ENCODE measurements at regions not wholly inside any gene's neighbourhood (a gene's known extent, or its start where the extent isn't known, plus 50 kb on each side); places are given as distances from the start of the nearest gene placed in this dataset.

DNA sequence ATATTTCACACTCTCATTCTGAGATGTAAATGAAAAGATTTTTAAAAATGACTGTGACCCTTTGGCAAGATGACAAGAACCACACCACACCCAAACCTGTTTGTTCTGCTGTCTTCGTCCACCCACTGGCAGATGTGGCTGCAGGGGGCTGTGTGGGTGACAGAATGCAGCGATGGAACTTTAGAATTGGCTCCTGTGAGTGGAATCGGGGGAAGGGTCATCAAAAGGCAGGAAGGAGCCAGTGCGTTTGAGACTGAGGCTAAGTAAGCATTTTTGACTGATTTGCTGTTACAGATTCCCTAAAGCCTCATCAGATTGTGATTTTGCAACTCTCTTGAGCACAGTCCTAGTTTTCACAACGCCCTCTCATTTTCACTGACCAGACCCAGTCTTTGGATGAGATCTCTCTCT, 111.2 kb upstream of the ADGRL2 start:
- no peak overlapping the region for H3K4me3 Mint-ChIP-seq
- H3K4me1 Mint-ChIP-seq (ENCODE audit: low read depth), result no peaks in the 10 kb centered on the region
- POLR2A ChIA-PET, result no interaction called here
- H3K4me3 ChIP-seq (ENCODE audit: low read length), result no peak overlapping the region
- TF ChIP-seq, protein P1, sequence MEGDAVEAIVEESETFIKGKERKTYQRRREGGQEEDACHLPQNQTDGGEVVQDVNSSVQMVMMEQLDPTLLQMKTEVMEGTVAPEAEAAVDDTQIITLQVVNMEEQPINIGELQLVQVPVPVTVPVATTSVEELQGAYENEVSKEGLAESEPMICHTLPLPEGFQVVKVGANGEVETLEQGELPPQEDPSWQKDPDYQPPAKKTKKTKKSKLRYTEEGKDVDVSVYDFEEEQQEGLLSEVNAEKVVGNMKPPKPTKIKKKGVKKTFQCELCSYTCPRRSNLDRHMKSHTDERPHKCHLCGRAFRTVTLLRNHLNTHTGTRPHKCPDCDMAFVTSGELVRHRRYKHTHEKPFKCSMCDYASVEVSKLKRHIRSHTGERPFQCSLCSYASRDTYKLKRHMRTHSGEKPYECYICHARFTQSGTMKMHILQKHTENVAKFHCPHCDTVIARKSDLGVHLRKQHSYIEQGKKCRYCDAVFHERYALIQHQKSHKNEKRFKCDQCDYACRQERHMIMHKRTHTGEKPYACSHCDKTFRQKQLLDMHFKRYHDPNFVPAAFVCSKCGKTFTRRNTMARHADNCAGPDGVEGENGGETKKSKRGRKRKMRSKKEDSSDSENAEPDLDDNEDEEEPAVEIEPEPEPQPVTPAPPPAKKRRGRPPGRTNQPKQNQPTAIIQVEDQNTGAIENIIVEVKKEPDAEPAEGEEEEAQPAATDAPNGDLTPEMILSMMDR (IDR thresholded peaks at IDR 0.05), result no peak
- H3K27ac Mint-ChIP-seq, result no peak overlapping the region
- no peak overlapping the region for H3K27ac ChIP-seq (ENCODE audit: low read depth in 1 of 2, low read length in 2 of 2)
- no peaks in the 10 kb centered on the region for H3K36me3 ChIP-seq (ENCODE audit: insufficient read depth, low read length)
- peaks cover 13% of the 10 kb centered on the region for H3K9me3 Mint-ChIP-seq
- no peaks in the 10 kb centered on the region for H3K9me3 ChIP-seq (ENCODE audit: control insufficient read depth in 1 of 2, insufficient read depth in 1 of 2, low read length in 2 of 2)
- no peaks in the 10 kb centered on the region for H3K27me3 ChIP-seq (ENCODE audit: control insufficient read depth in 1 of 2, insufficient read depth in 2 of 2, low read length in 2 of 2)
- H3K36me3 Mint-ChIP-seq (ENCODE audit: low read depth), result no peaks in the 10 kb centered on the region
- CTCF ChIA-PET, result no interaction called here
- intact Hi-C loops (cut with DNase I, micrococcal nuclease), result no loop called here
- H3K4me1 ChIP-seq (ENCODE audit: insufficient read depth, low read length), result no peaks in the 10 kb centered on the region
- no peaks in the 10 kb centered on the region for H3K27me3 Mint-ChIP-seq
- DNase-seq, result no peak
- ATAC-seq (ENCODE audit: poor library complexity), result no peak

DNA sequence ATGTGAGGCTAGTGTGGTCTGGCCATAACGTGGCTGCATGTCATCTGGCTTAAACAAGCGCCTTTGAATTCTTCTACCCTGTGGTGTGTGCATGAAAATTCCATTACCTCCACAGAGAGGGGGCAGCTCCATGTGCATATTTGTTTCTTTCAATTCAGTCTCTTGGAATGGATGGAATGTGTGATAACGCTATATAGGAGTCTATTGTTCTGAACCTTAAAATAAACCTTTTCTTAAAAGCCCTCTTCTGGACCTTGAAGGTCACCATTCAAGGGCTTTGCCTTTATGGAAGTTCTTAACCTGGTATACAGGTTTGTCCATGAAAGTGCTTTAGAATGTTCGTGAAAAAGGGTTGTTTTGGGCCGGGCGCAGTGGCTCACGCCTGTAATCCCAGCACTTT, 118.2 kb upstream of the ADGRL2 start:
- Histone ChIP-seq H3K27ac (ENCODE audit: low read depth in 1 of 2, low read length in 2 of 2) (no peak overlapping the region), H3K36me3 (ENCODE audit: insufficient read depth, low read length) (no peaks in the 10 kb centered on the region), H3K9me3 (ENCODE audit: control insufficient read depth in 1 of 2, insufficient read depth in 1 of 2, low read length in 2 of 2) (peaks cover 0 to 3% of the 10 kb centered on the region in 2 experiments), H3K4me3 (ENCODE audit: low read length) (no peak overlapping the region), H3K4me1 (ENCODE audit: insufficient read depth, low read length) (no peaks in the 10 kb centered on the region), H3K27me3 (ENCODE audit: control insufficient read depth in 1 of 2, insufficient read depth in 2 of 2, low read length in 2 of 2) (no peaks in the 10 kb centered on the region)
- DNase-seq (no peak), ATAC-seq (ENCODE audit: poor library complexity) (no peak)
- H3K27me3 Mint-ChIP-seq, result no peaks in the 10 kb centered on the region
- ChIA-PET POLR2A (no interaction called here), CTCF (no interaction called here)
- H3K9me3 Mint-ChIP-seq, result peaks cover 17% of the 10 kb centered on the region
- intact Hi-C loops (cut with DNase I, micrococcal nuclease), result no loop called here
- H3K36me3 Mint-ChIP-seq (ENCODE audit: low read depth), result no peaks in the 10 kb centered on the region
- TF ChIP-seq, protein P1 (IDR thresholded peaks at IDR 0.05), result no peak
- H3K4me1 Mint-ChIP-seq (ENCODE audit: low read depth), result no peaks in the 10 kb centered on the region
- H3K4me3 Mint-ChIP-seq, result no peak overlapping the region
- no peak overlapping the region for H3K27ac Mint-ChIP-seq

DNA sequence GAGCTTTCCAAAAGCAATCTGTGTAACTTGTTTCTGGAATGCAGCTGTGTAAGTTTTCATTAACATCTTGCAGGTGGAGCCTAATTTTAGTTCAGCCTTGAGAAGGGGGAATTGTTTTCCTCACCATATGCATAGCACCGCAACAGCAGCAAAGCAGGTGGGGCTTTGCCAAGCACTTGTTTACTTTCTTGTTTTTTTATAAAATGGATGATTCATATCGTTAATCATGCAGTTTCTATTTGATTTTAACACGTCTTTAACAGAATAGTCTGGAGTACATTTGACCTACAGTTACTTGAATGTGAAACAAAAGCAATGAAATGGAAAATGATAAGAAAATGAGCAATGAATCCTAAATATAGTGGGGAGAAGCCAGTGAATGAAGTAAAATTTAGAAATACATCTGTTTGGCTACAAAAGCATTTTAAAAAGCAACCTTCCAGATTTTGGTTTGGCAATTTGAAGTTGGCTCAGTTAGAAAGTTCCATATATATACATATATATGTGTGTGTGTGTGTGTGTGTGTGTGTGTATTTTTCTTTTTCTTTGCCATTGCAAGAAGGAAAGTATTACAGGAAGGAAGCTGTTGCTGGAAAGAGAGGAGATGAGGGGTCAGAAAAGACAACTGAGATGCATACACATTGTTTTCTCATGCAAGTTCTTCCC, 119.0 kb upstream of the ADGRL2 start:
- H3K27ac ChIP-seq (ENCODE audit: low read depth in 1 of 2, low read length in 2 of 2), result no peak overlapping the region
- H3K36me3 ChIP-seq (ENCODE audit: insufficient read depth, low read length), result no peaks in the 10 kb centered on the region
- ATAC-seq (ENCODE audit: poor library complexity) (no peak), DNase-seq (no peak)
- H3K27me3 Mint-ChIP-seq, result no peaks in the 10 kb centered on the region
- no peak overlapping the region for H3K4me3 ChIP-seq (ENCODE audit: low read length)
- TF ChIP-seq, protein P1 (IDR thresholded peaks at IDR 0.05), result no peak
- intact Hi-C loops (cut with DNase I, micrococcal nuclease), result no loop called here
- H3K4me1 ChIP-seq (ENCODE audit: insufficient read depth, low read length), result no peaks in the 10 kb centered on the region
- no peaks in the 10 kb centered on the region for H3K4me1 Mint-ChIP-seq (ENCODE audit: low read depth)
- CTCF ChIA-PET, result no interaction called here
- H3K36me3 Mint-ChIP-seq (ENCODE audit: low read depth), result no peaks in the 10 kb centered on the region
- H3K9me3 ChIP-seq (ENCODE audit: control insufficient read depth in 1 of 2, insufficient read depth in 1 of 2, low read length in 2 of 2), result peaks cover 0 to 3% of the 10 kb centered on the region in 2 experiments
- H3K27ac Mint-ChIP-seq, result no peak overlapping the region
- no peak overlapping the region for H3K4me3 Mint-ChIP-seq
- no peaks in the 10 kb centered on the region for H3K27me3 ChIP-seq (ENCODE audit: control insufficient read depth in 1 of 2, insufficient read depth in 2 of 2, low read length in 2 of 2)
- peaks cover 17% of the 10 kb centered on the region for H3K9me3 Mint-ChIP-seq
- POLR2A ChIA-PET, result no interaction called here
